ENCODE measurements at regions not wholly inside any gene's neighbourhood (a gene's known extent, or its start where the extent isn't known, plus 50 kb on each side); places are given as distances from the start of the nearest gene placed in this dataset.

DNA sequence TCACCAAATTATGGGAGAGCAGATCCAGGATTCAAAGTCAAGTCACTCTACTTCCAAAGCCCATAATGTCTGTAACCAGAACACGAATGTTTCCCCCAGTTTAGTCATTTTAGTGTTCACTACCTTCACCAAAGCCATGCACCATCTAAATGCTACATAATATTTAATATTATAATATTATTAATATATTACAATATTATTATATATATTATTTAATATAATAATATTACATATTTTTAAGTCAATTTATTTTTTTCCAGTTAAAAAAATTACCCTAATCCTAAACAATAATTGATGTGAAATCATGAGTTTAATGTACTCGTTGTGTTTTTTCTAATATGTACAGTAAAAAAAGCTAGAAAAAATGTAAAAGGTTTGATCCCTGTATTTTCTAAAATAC is 276.6 kb upstream of the TBL1XR1 start:
- TF ChIP-seq EZH2 (optimal IDR thresholded peaks at IDR 0.05; ENCODE audit: low read depth, low read length) (no peak), EZH2phosphoT487 (IDR thresholded peaks at IDR 0.05; ENCODE audit: low read length) (no peak)
- TF ChIP-seq, protein P1, sequence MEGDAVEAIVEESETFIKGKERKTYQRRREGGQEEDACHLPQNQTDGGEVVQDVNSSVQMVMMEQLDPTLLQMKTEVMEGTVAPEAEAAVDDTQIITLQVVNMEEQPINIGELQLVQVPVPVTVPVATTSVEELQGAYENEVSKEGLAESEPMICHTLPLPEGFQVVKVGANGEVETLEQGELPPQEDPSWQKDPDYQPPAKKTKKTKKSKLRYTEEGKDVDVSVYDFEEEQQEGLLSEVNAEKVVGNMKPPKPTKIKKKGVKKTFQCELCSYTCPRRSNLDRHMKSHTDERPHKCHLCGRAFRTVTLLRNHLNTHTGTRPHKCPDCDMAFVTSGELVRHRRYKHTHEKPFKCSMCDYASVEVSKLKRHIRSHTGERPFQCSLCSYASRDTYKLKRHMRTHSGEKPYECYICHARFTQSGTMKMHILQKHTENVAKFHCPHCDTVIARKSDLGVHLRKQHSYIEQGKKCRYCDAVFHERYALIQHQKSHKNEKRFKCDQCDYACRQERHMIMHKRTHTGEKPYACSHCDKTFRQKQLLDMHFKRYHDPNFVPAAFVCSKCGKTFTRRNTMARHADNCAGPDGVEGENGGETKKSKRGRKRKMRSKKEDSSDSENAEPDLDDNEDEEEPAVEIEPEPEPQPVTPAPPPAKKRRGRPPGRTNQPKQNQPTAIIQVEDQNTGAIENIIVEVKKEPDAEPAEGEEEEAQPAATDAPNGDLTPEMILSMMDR (IDR thresholded peaks at IDR 0.05; ENCODE audit: low read length), result no peak

Measured in MM.1S (cell line).